ENCODE measurements at regions not wholly inside any gene's neighbourhood (a gene's known extent, or its start where the extent isn't known, plus 50 kb on each side); places are given as distances from the start of the nearest gene placed in this dataset.
A peak's percentile ranks its signal among the peaks of the same experiment; 100 is the strongest.

GRCh38 chr2:64258566-64258965 lies 114.3 kb upstream of the PELI1 start:
- TF ChIP-seq CTCF (IDR thresholded peaks at IDR 0.05; ENCODE audit: low read depth, low read length), result no peak
- in situ Hi-C loops (cut with HindIII; ENCODE audit: low sequenced_read_pairs), result no loop called here
- no peak overlapping the region for H3K4me3 ChIP-seq (ENCODE audit: low read depth, low read length)
- DNase-seq (ENCODE audit: low read depth, low spot score), result no peak

- no peak overlapping the region for H3K4me3 ChIP-seq (ENCODE audit: low read depth, low read length)
- no peak for DNase-seq (ENCODE audit: low read depth, low spot score)
- TF ChIP-seq CTCF (IDR thresholded peaks at IDR 0.05; ENCODE audit: low read depth, low read length), result no peak
- in situ Hi-C loops (cut with HindIII; ENCODE audit: low sequenced_read_pairs), result no loop called here
These were observed 115.1 kb upstream of the PELI1 start for GRCh38 chr2:64259312-64259711.

GRCh38 chr2:64260093-64260803 lies 116.0 kb upstream of the PELI1 start:
- DNase-seq (ENCODE audit: low read depth, low spot score), result no peak
- H3K4me3 ChIP-seq (ENCODE audit: low read depth, low read length), result no peak overlapping the region
- in situ Hi-C loops (cut with HindIII; ENCODE audit: low sequenced_read_pairs), result no loop called here
- no peak for TF ChIP-seq CTCF (IDR thresholded peaks at IDR 0.05; ENCODE audit: low read depth, low read length)

GRCh38 chr2:64260817-64261216 lies 116.6 kb upstream of the PELI1 start:
- no peak for DNase-seq (ENCODE audit: low read depth, low spot score)
- no peak for TF ChIP-seq CTCF (IDR thresholded peaks at IDR 0.05; ENCODE audit: low read depth, low read length)
- in situ Hi-C loops (cut with HindIII; ENCODE audit: low sequenced_read_pairs), result no loop called here
- H3K4me3 ChIP-seq (ENCODE audit: low read depth, low read length), result no peak overlapping the region

GRCh38 chr2:64262071-64262470 lies 117.9 kb upstream of the PELI1 start:
- H3K4me3 ChIP-seq (ENCODE audit: low read depth, low read length), result no peak overlapping the region
- no peak for TF ChIP-seq CTCF (IDR thresholded peaks at IDR 0.05; ENCODE audit: low read depth, low read length)
- in situ Hi-C loops (cut with HindIII; ENCODE audit: low sequenced_read_pairs), result no loop called here
- peak; percentile 35 for DNase-seq (ENCODE audit: low read depth, low spot score)

GRCh38 chr2:64262816-64263215 lies 118.6 kb upstream of the PELI1 start:
- in situ Hi-C loops (cut with HindIII; ENCODE audit: low sequenced_read_pairs), result no loop called here
- no peak for DNase-seq (ENCODE audit: low read depth, low spot score)
- no peak for TF ChIP-seq CTCF (IDR thresholded peaks at IDR 0.05; ENCODE audit: low read depth, low read length)
- H3K4me3 ChIP-seq (ENCODE audit: low read depth, low read length), result no peak overlapping the region
